A549 (cell line): ENCODE measurements at regions not wholly inside any gene's neighbourhood (a gene's known extent, or its start where the extent isn't known, plus 50 kb on each side); places are given as distances from the start of the nearest gene placed in this dataset.

Source experiments
- ATAC-seq, 2 experiments: fragments of 200-7000 bp in 1 of 2; fragments of >200 bp in 1 of 2; cut with Nextera tagmentation in 1 of 2; cut with Tn5 transposase in 1 of 2; 3 replicates each; pipeline versions ENCODE4 v1.8.0 to v1.9.1; 2018 to 2020; ENCODE audit warnings: mild to moderate bottlenecking in 1 of 2, moderate library complexity in 1 of 2
- CTCF ChIA-PET: fragments of 300-600 bp; sonication (Branson Sonifier 250); formaldehyde crosslinking; extraction: SDS; loops from one replicate; lab custom pipeline; 2021; ENCODE audit warnings: antibody characterized with exemption, inconsistent platforms; lab: Yijun Ruan, JAX
- POLR2A ChIA-PET: fragments of 350-600 bp; formaldehyde crosslinking; extraction: SDS; loops from one replicate; lab custom pipeline; 2021; ENCODE audit warnings: antibody characterized with exemption, inconsistent platforms; lab: Yijun Ruan, JAX
- DNase-seq, 2 experiments: peaks; one replicate each; pipeline versions ENCODE4 v3.0.0 to v3.0.0-alpha.2; 2011 to 2016; ENCODE audit warnings: low read depth in 1 of 2, low spot score in 1 of 2
- FAIRE-seq: peaks from 2 replicates; lab custom pipeline; 2011; peaks lifted over from hg19 to GRCh38; lab: Jason Lieb, UNC
- H3K27ac ChIP-seq, 2 experiments: fragments of >200 bp; sonication (Bioruptor Twin); formaldehyde crosslinking; 3 replicates each; pipeline ENCODE4 v1.5.1; 2016 to 2017
- H3K4me1 ChIP-seq: fragments of >200 bp; sonication (Bioruptor Twin); formaldehyde crosslinking; 3 replicates; pipeline ENCODE4 v1.6.1; 2016
- H3K4me2 ChIP-seq: fragments of >200 bp; sonication (Bioruptor Twin); formaldehyde crosslinking; 3 replicates; pipeline ENCODE4 v1.6.1; 2016
- H3K4me3 ChIP-seq: fragments of >200 bp; sonication (Bioruptor Twin); formaldehyde crosslinking; 3 replicates; pipeline ENCODE4 v1.5.1; 2016
- H3K9me3 ChIP-seq: fragments of >200 bp; sonication (Bioruptor Twin); formaldehyde crosslinking; 3 replicates; pipeline ENCODE4 v1.6.1; 2016
- ATOH8 ChIP-seq: fragments of 250-450 bp; sonication (Bioruptor Pico); IDR thresholded peaks from 2 replicates; pipeline ENCODE4 v1.5.0; 2020; ENCODE audit warnings: low read depth, mild to moderate bottlenecking, moderate library complexity
- BHLHE40 ChIP-seq: IDR thresholded peaks from 2 replicates; pipeline ENCODE4 v1.6.1; 2012; ENCODE audit warnings: low read depth, low read length, inconsistent platforms
- CBX2 ChIP-seq: fragments of 200-600 bp; sonication (generic); IDR thresholded peaks from 2 replicates; pipeline ENCODE4 v1.6.1; 2016; ENCODE audit warnings: low read depth, mild to moderate bottlenecking, borderline replicate concordance
- CBX8 ChIP-seq: fragments of 200-600 bp; sonication (generic); IDR thresholded peaks from 2 replicates; pipeline ENCODE4 v1.6.1; 2016
- CHD4 ChIP-seq: fragments of 200-600 bp; sonication (generic); IDR thresholded peaks from 2 replicates; pipeline ENCODE4 v1.6.1; 2016; ENCODE audit warnings: antibody characterized with exemption, mild to moderate bottlenecking, borderline replicate concordance
- CTCF ChIP-seq: fragments of >200 bp; sonication (Bioruptor Twin); formaldehyde crosslinking; IDR thresholded peaks from 3 replicates; pipeline ENCODE4 v1.5.1; 2016
- EHF ChIP-seq: fragments of 250-450 bp; sonication (Bioruptor Pico); IDR thresholded peaks from 2 replicates; pipeline ENCODE4 v1.5.0; 2020; ENCODE audit warnings: mild to moderate bottlenecking
- EHMT2 ChIP-seq: fragments of 200-600 bp; sonication (generic); IDR thresholded peaks from 2 replicates; pipeline ENCODE4 v1.6.1; 2016; ENCODE audit warnings: antibody characterized with exemption, low read depth, mild to moderate bottlenecking, moderate library complexity
- ESRRA ChIP-seq: fragments of 150-350 bp; IDR thresholded peaks from 2 replicates; pipeline ENCODE4 v1.6.1; 2014; ENCODE audit warnings: mild to moderate bottlenecking, low read length, borderline replicate concordance
- FOSL2 ChIP-seq, 2 experiments: fragments of 450-650 bp in 1 of 2; fragments of >200 bp in 1 of 2; sonication (Bioruptor Twin) in 1 of 2; formaldehyde crosslinking; IDR thresholded peaks; 2 replicates each; pipeline versions ENCODE4 v1.5.0 to v1.6.1; 2016 to 2020; ENCODE audit warnings: mild to moderate bottlenecking in 1 of 2, moderate library complexity in 1 of 2
- HES2 ChIP-seq: fragments of >200 bp; sonication (Bioruptor Twin); formaldehyde crosslinking; IDR thresholded peaks from 2 replicates; pipeline ENCODE4 v1.6.1; 2016
- HMGXB4 ChIP-seq: fragments of 250-450 bp; sonication (Bioruptor Pico); IDR thresholded peaks from 2 replicates; pipeline ENCODE4 v1.5.0; 2021; ENCODE audit warnings: mild to moderate bottlenecking, moderate library complexity, borderline replicate concordance
- HOXA7 ChIP-seq: fragments of 250-450 bp; sonication (Bioruptor Pico); IDR thresholded peaks from 2 replicates; pipeline ENCODE4 v1.5.0; 2020; ENCODE audit warnings: mild to moderate bottlenecking, moderate library complexity
- HOXB13 ChIP-seq: fragments of 250-450 bp; sonication (Bioruptor Pico); IDR thresholded peaks from 2 replicates; pipeline ENCODE4 v1.5.0; 2020; ENCODE audit warnings: low read depth, mild to moderate bottlenecking, moderate library complexity
- KDM1A ChIP-seq: fragments of 200-600 bp; sonication (generic); IDR thresholded peaks from 2 replicates; pipeline ENCODE4 v1.6.1; 2016; ENCODE audit warnings: low read depth, mild to moderate bottlenecking
- MAFK ChIP-seq: fragments of 450-650 bp; IDR thresholded peaks from 2 replicates; pipeline ENCODE4 v1.6.1; 2014; ENCODE audit not compliant: partially characterized antibody
- NPAS2 ChIP-seq: fragments of 250-450 bp; sonication (Bioruptor Pico); IDR thresholded peaks from 2 replicates; pipeline ENCODE4 v1.8.0; 2022; ENCODE audit warnings: mild to moderate bottlenecking, moderate library complexity, borderline replicate concordance
- NR3C1 ChIP-seq: fragments of >200 bp; sonication (Bioruptor Twin); formaldehyde crosslinking; IDR thresholded peaks from 3 replicates; pipeline ENCODE4 v1.6.1; 2017
- PBX3 ChIP-seq: IDR thresholded peaks from 2 replicates; pipeline ENCODE4 v1.6.1; 2012
- RAD21 ChIP-seq, 2 experiments: fragments of >200 bp in 1 of 2; sonication (Bioruptor Twin) in 1 of 2; formaldehyde crosslinking in 1 of 2; IDR thresholded peaks in 1 of 2; conservative IDR thresholded peaks in 1 of 2; 2 replicates in 1 of 2; 3 replicates in 1 of 2; pipeline ENCODE4 v1.6.1; 2012 to 2018; ENCODE audit warnings: inconsistent platforms in 1 of 2
- RCOR1 ChIP-seq: fragments of 150-350 bp; IDR thresholded peaks from 2 replicates; pipeline ENCODE4 v1.6.1; 2014; ENCODE audit warnings: antibody characterized with exemption, low read length, low read depth
- RFX5 ChIP-seq: fragments of 450-650 bp; IDR thresholded peaks from 2 replicates; pipeline ENCODE4 v1.7.1; 2014; ENCODE audit warnings: antibody characterized with exemption, mild to moderate bottlenecking, moderate library complexity
- SMC3 ChIP-seq: fragments of >200 bp; sonication (Bioruptor Twin); formaldehyde crosslinking; IDR thresholded peaks from 3 replicates; pipeline ENCODE4 v1.6.1; 2018; ENCODE audit warnings: inconsistent platforms
- TFCP2L1 ChIP-seq: fragments of 250-450 bp; sonication (Bioruptor Pico); IDR thresholded peaks from 2 replicates; pipeline ENCODE4 v1.5.0; 2021; ENCODE audit warnings: mild to moderate bottlenecking
- whole genome bisulfite sequencing: methylation state at CpG from one replicate; pipeline ENCODE4 v1.1.6; 2017; ENCODE audit errors: missing lambda C conversion rate; 5-methylcytosine and 5-hydroxymethylcytosine counted together

GRCh38 chr2:207319316-207319715, 153.6 kb upstream of the KLF7 start:
- ChIA-PET POLR2A (interaction anchor here (1.7 kb wide), 1 partner anchor 12 kb away, joined by 8 read pairs; no protein-coding TSS in a partner anchor), CTCF (interaction anchor here (1.8 kb wide), 1 partner anchor 154 kb away, joined by 6 read pairs; no protein-coding TSS in a partner anchor)
- peaks cover 52% of the 10 kb centered on the region for H3K4me1 ChIP-seq
- H3K9me3 ChIP-seq = no peaks in the 10 kb centered on the region
- DNase-seq = no peak
- peak in 1 of 2 experiments; percentile 16; a peak in 3 of 6 replicates for ATAC-seq
- TF ChIP-seq ESRRA = no peak
- TF ChIP-seq SMC3 = no peak
- TF ChIP-seq CHD4 = no peak
- no peak for TF ChIP-seq EHMT2
- TF ChIP-seq RCOR1 = no peak
- no peak for FAIRE-seq
- H3K4me2 ChIP-seq = no peak overlapping the region
- H3K27ac ChIP-seq = peak overlapping the region; percentile 14 to 38; a peak in 2 of 6 replicates
- H3K4me3 ChIP-seq = no peak overlapping the region

- Histone ChIP-seq H3K9me3 (no peaks in the 10 kb centered on the region), H3K4me3 (no peak overlapping the region), H3K27ac (peak overlapping the region; percentile 24 to 38; a peak in 3 of 6 replicates), H3K4me1 (peaks cover 43% of the 10 kb centered on the region), H3K4me2 (peak overlapping the region; percentile 40)
- DNase-seq = peak in 1 of 2 experiments; percentile 31
- ChIA-PET CTCF (no interaction called here), POLR2A (interaction anchor here (1.7 kb wide), 1 partner anchor 10 kb away, joined by 8 read pairs; no protein-coding TSS in a partner anchor)
- 62% methylated on average over 5 of the region's 5 CpGs for WGBS
- no peak for FAIRE-seq
- peak; percentile 58 to 70; a peak in 5 of 6 replicates for ATAC-seq
- TF ChIP-seq FOSL2 (IDR thresholded peaks at IDR 0.05) (no peak), FOSL2 (CRISPR knock-in tag; IDR thresholded peaks at IDR 0.05) (0 out of 2 replicates have a peak, but pooled peaks have one; percentile 18), CTCF (no peak), CBX2 (no peak), RAD21 (conservative IDR thresholded peaks at IDR 0.05 in 1 of 2, IDR thresholded peaks at IDR 0.05 in 1 of 2) (0 out of 5 replicates have a peak, but pooled peaks of 1 of the 2 experiments have one; percentile 10), BHLHE40 (no peak), RFX5 (no peak), NR3C1 (no peak), HOXA7 (CRISPR knock-in tag) (no peak), ATOH8 (CRISPR knock-in tag) (no peak), EHF (CRISPR knock-in tag) (no peak), NPAS2 (CRISPR knock-in tag) (no peak)
Observed at GRCh38 chr2:207320381-207321159, 154.8 kb upstream of the KLF7 start.

- ATAC-seq = no peak
- 88% methylated on average over 1 of the region's 1 CpG for WGBS
- CTCF ChIA-PET = no interaction called here
Observed at GRCh38 chr2:207321514-207321913, 155.8 kb upstream of the KLF7 start.

More at GRCh38 chr2:207321514-207321913, 155.8 kb upstream of the KLF7 start:
- Histone ChIP-seq H3K4me1 (peaks cover 34% of the 10 kb centered on the region), H3K4me2 (no peak overlapping the region), H3K27ac (no peak overlapping the region)
- TF ChIP-seq KDM1A (no peak), PBX3 (no peak), MAFK (no peak), TFCP2L1 (no peak), CBX2 (no peak), HMGXB4 (no peak), HOXB13 (no peak), HES2 (no peak), CBX8 (no peak)
- TF ChIP-seq, all 56 proteins: peak for 0
- Histone ChIP-seq H3K9me3 (no peaks in the 10 kb centered on the region), H3K4me3 (no peak overlapping the region)
- FAIRE-seq = no peak
- DNase-seq = no peak
- POLR2A ChIA-PET = no interaction called here
